Astrocyte of the hippocampus (primary cell): ENCODE measurements at regions not wholly inside any gene's neighbourhood (a gene's known extent, or its start where the extent isn't known, plus 50 kb on each side); places are given as distances from the start of the nearest gene placed in this dataset.

Experiments
- DNase-seq: peaks from one replicate; pipeline ENCODE4 v3.0.0; 2011; ENCODE audit warnings: low read depth, low spot score

DNA sequence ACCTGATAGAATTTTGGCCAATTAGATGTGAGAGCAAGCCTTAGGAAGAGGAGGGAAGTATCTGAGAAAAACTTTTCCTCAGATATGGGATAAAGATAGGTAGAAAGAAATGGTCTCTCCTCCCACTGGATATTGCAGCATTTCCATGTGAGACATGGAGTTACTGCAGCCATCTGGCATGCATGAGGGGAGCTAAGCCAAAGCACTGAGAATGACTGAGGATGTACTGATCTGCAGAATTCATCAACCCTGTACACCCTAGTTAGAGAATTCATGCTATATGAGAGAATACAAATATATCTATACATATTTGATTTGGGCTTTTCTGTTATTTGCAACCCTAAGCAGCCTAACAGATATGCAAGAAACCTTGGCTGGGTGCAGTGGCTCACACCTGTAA, 52.5 kb upstream of the RPL34 start:
- DNase-seq, result no peak

DNA sequence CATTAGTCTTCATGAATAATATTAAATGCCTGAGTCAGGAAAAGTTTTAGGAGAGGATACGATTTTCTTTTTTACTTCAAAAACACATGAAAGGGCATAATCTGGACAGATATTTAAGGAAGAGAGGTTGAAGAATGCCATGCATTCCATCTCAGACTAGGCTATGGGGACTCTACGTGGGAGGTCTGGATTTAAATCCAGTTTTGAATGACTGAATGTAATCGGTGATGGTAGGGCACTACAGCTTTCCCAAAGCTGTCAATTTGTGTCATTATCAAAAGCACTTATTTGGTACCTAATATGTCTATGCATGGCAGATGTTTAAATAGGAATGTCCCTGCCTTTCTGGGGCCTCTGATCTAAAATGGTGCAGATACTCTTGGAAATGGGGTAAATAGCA, 59.3 kb upstream of the RPL34 start:
- DNase-seq, result peak; percentile 21

DNA sequence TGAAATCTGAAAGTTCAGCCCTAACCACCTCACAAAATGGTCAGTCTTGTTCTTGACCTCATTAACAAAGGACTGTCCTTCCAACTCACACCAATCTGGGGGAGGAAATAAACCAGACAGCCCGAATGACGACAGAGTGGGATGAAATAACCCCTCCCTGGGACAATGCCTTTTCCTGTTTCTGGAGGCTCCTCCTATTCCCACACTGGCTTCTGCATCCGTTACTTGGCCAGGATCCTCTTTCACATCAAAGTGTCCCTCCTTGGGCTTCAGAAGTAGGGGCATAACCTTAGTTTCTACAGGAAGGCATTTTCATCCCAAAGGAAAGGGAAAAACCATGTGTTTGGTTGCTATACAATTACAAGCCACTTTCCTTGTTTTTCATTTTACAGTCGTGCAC, 59.8 kb upstream of the RPL34 start:
- DNase-seq, result no peak

DNA sequence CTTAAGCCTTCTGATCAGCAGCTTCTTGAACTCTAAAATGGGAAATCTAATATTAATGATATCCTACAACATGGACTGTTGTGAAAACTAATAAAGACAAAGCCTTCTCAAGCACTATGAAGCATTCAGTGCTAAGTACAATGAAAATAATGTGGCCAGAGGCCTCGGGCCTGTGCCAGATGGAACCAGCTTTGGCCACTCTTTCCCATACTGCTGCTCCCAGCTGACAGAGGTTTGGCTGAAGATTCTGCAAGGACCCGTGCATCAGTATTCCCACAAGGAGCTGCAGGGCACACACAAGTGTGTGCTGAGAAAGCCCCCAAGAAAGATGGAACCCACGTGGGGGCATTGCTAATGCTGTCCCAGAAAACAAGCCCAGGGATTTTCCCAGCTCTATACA, 60.5 kb upstream of the RPL34 start:
- no peak for DNase-seq

DNA sequence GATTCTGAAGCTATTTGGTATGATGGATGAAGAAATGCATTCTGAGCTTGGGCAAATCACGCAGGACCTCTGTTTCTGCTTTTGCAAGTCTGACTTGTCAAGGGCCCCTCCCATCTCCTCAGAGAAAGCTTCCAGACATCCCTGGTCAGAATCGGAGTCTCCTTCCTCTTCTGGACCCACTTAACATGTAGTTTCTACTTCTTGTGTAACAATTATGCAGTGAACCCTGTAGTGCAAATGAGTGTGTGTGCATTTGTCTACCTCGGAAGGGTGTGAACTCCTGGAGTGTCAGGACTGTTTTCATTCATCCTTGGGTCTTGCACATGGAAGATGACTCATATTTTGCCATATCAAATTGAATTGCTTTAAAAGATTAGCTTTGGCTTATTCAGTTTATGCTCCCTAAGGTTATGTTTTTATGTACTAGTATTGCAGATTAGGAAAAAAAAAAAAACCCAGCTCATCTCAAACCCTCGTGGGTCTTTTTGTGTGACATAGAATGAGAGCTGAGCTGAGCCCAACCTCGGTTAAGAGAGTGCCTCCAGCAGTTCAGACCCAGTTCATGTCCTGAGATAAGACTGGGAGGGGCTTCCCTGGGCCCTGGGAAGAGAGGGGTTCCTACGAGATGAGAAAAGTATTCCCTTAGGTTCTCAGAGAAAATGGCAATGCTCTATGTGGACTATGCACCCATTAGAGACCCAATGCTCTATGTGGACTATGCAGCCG, 61.1 kb upstream of the RPL34 start:
- no peak for DNase-seq

DNA sequence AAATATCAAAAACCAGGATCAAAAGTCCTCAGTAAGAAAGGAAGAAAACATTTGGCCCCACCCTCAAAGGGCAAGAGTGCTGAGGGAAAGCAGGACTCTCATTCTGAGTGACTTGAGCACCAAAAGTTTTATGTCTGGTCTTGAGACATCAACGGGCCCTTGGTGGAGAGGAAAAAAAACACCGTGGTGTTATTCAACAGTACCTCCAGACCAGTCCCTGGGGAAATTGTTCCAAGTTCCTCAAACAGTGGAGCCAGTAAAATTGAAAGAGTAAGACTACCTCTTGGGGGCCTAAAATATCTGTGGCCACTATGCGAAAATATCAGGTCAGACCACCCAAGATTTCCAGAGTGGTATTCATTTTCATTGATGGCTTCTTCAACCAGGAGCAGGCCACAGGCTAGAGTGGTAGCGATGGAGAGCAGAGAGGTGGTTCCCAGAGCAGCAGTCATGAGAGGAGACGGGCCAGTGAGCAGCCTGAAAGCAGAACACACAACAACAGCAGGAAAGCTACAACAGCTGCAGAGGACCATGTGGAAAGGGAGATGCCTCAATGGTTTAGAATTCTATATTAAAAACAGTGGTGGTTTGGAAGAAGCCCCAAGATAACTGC, 63.7 kb upstream of the RPL34 start:
- no peak for DNase-seq

DNA sequence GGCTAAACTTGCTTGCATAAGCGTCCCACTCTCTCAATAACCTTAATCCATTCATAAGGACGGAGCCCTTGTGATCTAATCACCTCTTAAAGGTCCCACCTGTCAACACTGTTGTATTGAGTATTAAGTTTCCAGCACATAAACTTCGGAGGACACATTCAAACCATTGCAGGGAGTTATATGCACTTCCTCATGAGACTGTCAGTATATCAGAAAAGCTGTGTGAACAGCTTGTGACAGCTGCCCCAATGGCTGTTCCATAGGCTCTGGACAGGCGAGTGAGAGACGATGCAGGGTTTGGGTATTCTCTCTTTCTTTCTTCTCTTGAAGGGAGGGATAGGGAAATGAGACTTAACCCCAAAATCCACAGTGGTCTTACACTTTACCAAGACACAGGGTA, 64.2 kb upstream of the RPL34 start:
- DNase-seq, result no peak

DNA sequence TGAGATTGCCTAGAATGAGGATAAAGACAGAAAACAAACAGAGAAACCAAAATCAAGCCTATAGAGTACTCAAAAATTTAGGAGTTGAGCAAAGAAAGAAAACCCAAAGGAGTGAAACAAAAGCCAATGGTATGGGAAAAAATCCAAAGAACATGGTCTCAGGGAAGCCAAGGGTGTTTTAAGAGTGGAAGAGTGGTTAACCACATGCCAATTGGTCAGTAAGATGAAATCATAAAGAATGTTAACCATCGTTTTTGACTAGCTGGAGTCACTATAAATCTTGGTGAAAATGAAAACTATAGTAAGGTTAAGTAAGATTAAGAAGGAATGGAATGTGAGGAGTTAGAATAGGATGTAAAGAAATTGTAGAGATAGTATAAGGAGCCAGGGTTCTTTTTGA, 64.7 kb upstream of the RPL34 start:
- DNase-seq, result peak; percentile 56

DNA sequence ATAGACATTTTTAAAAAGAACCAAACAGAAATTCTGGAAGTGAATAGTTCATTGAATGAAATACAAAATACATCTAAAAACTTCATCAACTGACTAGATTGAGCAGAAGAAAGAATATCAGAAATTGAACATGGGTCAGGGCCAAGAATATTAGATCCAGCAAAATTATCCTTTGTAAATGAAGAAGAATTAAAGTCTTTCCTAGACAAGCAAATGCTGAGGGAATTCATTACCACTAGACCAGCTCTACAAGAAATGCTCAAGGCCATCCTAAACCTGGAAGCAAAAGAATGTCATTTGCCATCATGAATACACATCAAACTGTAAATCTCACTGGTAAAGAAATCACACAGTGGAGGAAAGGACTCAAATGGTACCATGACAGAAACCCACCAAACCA, 72.7 kb upstream of the RPL34 start:
- no peak for DNase-seq

DNA sequence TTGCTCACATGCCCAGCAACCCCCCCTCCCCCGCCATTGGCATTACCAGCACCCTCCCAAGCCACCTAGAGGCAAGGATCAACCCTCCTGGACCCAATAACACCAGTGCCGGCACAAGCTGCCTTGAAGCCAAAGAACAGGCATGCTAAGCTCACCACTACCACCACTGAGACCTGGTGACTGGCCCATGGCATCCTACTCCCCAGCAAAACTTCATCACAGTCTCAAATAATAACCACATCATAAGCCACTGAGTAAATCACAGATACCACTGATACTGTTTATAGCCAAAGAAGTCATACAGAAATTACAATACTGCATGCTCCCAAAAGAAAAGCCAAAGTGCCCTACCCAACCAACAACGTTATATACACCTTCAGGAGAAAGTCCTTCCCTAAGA, 73.6 kb upstream of the RPL34 start:
- DNase-seq, result no peak

DNA sequence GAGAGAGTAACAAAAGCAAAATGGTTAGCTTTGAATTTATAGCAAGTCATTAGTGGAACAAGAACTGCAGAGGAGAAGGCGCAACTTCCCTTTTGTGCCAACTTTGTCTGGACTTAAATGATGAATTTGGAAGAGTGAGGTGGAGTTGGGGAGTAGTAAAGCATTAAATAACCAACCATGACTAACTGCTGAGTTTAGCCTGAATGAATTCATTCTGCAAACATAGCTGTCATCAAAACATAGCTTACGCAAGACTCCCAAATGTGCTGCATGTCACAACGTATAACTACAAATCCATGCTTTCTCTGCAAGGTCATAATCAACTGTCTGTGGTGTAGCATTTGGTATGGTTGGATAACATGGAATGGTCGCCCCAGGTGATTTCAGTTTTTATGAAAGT, 75.9 kb upstream of the RPL34 start:
- DNase-seq, result no peak

DNA sequence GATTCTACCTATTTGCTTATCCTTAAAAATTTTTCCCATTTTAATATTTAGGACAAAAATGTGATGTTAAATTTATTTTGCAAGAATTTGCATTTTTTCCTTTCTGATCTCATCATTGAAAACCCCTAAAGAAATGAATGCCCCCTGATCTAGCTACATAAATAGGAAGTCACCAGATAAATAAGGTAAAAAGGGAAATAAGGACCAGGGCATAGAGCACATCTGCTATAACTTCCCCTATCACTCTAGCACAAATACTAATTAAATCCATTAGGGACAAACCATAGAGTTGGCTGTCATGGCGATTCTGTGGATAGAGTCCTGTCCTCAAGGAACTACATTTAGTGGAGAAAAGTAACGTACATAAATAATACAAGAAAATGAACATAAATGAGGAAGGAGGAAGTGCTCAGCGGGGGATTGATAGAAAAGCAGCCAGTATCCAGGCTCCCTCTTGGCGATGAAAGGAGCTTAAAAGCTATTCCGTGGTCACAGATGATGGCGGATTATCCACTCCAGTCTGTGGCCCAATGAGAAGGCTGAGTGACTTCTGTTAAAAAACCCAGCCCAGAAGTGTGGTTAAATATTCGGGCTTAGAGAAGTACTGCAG, 76.9 kb upstream of the RPL34 start:
- no peak for DNase-seq

DNA sequence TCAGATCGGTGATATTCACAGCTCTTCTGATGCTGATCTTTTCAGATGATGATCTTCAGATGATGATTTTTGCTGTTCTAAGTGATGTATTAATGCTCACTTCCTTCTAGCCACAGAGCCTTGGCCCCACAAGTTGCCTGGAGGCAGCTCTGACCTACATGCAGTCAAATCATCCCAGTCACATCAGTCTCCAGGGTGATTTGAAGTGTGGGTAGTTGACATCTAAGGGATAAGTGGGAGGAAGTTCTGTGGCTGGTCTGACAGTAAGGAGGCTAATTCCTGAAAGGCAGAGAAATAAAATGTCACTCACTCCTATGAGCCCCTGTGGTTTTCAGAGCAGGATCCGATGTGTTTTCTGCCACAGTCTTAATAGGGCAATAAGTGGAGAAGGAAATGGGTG, 79.8 kb upstream of the RPL34 start:
- DNase-seq, result no peak

DNA sequence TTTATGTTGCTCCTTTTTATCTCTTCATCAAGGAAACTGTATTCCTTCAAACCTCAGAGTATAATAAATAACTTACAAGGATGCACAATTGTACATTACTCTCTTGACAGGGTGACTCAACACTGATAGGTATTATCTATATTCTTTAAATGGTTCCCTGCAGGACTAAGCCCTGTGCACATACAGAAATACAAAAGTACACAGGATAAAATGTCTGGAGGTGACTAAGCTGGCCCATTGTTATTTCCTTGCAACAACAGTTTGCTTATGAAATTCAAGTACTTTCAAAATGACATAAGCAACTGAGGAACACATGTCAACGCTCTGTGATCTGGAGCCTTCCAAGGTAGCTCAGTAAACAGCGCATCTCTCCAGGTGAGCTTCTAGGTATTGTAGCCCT, 83.8 kb upstream of the RPL34 start:
- no peak for DNase-seq

DNA sequence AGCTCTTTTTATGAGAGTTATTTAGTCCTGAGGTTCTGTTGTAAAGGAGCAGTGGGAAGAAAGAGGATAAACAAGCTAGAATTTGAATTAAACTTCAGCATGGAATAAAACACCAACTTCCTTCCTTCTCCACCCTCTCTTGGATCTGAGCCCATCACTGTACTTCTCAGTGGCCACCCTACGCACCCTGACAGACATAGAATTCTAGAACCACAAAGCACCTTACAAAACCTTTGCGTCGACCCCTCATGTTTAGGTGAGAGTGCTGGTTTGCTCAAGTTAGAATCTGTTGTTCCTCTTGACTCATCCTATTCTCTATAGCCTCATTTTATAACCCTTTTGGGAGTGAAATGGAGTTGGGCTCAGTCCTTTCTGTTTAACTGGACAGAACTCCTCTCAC, 84.6 kb upstream of the RPL34 start:
- no peak for DNase-seq

DNA sequence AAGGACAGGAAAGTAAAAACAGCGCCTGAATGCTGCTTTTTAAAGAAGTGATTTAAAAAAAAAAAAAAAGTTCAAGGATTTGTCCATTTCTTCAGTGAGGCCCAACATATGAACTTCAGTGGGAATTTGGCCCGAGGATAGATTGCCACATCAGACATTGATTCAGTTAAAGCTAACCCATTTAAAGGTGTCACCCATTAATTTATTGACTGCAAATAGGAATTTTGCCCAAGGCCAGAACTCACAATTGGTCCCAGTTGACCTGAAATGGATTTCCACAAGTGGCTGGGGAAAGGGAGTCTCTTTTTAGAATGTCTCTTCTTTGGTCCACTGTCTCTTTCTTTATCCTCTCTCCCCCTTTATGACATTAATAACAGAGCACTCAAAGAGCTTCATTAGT, 86.5 kb upstream of the RPL34 start:
- DNase-seq, result no peak

DNA sequence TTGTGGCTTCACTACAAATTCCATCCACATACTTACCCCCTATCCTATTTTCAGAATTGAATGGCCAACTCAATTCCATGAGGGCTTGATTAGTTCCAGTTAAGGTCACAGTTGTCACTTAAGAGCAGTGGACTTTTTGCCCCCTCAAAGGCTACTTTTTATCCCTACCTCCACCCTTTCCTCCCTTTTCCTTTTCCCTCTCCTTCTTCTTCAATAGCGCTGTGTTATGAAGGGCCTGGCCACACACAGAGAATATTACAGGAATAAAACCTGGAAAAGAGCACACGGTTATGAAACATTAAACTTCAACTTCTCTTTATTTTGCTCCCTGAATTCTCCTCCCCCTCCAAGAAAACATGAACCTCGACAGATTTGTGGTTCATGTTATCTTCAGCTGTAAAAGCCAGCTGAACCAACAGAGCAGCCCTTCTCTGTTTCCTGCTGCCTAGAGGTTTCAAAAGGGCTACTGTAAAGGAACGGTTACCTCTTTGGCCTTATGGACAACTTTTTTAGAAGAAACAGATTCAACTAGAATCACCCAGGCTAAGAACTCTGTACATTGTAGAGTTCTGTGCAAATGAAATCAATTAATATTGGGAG, 87.0 kb upstream of the RPL34 start:
- no peak for DNase-seq

DNA sequence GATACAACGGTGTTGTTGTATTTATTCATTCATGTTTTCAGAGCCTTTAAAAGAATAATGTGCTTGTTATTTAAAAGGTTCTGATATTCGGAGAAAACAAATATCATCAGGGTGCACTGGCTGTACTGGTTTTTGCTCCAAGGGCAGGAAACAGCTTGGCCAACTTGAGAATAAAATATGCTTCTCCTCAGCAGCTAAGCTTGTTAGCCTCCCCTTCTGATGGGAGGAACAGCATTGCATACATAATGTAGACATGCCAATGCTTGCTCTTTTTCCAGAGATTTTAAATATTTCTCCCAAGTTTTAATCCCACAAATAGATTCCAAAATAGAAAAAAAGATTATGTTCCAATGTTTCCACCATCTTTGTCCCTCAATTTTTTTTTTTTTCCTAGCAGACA, 87.6 kb upstream of the RPL34 start:
- no peak for DNase-seq

DNA sequence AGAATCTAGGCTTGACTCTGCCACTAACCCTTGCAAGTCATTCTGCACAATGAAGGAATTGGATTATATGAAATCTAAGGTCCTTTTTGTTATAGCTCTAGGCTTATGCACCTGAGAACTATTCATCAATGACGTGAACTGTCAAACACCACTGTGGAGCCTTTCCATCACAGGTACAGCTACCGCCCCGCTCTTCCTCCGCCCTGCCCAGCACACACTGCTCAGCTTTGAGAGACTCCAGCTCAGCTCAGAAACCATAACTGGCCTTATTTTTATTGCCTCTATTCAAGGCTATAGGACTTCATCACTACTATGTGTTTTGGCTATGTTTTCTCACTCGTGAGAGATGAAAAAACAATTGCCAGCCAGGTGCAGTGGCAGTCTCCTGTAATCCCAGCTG, 88.2 kb upstream of the RPL34 start:
- no peak for DNase-seq

DNA sequence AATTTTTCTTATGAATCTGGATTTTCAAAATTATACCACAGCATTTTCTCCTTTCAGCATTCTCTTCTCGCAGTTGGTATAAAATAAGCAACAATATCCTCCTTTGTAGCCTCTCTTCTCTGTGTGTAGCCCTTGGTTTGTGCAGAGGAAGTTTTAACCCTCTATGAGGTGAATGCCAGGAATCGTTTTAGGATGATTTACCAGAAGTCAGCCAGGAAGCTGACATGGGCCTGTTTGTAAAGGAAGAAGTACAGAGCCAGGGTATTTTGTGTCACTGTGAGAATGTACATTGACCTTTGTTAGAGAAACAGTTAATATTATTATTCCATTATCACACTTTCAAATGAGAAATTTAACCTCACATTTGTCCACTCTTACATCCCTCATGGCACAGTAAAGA, 88.9 kb upstream of the RPL34 start:
- no peak for DNase-seq

DNA sequence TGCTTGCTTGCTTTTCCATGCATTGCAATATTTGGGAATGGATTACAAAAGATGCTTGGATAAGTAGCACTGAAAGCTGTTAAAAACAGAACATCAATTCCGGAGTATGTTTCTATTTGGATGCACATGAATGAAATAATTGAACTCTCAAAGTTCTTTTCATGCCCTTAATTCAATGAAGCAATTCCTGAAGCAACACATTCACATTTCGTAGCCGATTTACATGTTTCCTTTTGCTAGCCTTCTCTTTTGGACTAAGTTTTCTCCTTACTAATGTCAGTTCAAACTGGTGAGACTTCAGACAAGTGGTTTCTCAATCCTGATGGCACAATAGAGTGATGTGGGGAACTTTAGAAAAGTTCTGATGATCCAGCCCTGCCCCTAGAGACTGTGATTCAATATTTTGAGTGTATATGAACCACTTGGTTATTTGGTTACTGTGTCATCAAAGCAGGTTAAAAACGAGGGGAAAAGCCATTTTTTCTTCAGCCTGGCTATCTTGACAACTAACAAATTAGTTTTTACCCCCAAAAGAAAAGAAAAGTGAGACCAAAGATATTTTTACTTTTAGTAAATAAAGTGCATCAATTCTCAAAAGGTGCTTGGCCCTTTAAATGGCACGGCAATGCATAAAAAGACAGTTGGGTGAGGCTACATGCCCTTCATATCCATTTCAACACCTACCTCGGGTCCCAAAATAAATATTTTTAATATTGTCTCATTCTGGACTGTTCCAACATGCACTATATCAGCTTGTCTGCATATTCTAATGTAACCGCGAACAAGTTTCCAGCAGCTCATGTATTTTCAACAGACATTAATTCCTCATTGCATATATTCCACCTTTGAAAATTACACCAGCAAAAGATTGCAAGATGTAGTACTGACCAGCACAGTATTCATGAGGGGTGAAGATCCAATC, 90.1 kb upstream of the RPL34 start:
- DNase-seq, result no peak

DNA sequence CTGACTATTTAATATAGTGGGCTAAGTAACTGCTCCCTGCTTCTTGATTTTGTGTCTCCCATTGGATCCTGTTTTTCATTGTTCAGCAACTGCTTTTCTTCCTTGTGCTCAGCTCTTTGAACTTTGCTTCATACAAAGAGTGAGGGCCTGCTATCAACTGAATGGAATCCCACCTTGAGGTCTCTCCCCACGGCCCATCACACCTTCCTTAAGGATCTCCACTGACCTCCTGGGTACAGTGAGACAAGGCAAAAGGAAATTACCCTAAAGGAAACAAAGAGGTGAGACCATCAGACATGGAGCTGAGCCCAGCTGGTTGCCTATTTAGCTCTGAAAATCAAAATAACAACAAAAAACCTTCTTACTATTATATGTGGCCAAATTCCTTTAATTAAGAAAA, 91.3 kb upstream of the RPL34 start:
- no peak for DNase-seq
